ENCODE measurements at regions not wholly inside any gene's neighbourhood (a gene's known extent, or its start where the extent isn't known, plus 50 kb on each side); places are given as distances from the start of the nearest gene placed in this dataset.

DNA sequence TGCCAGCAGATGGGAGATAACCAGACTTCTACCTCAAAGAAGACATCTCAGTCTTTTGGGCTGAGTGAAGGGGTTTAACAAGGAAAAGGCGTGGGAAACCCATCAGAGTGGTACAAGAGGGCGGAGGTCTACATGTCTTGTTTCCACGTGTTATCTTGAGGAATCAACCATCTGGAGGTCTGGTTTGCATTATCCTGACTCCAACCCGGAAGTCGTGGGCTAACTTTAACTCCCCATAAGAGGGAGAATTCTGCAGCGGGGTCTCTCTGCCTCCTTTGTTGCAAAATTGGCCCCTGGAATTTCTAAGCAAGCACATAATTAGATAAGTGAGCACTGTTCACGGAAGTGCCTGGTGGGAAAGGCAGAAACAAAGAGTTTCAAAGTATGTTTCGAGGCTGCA lies 398.7 kb upstream of the C16orf82 start:
- ATAC-seq (ENCODE audit: low FRiP score) = no peak
- TF ChIP-seq, protein P1, sequence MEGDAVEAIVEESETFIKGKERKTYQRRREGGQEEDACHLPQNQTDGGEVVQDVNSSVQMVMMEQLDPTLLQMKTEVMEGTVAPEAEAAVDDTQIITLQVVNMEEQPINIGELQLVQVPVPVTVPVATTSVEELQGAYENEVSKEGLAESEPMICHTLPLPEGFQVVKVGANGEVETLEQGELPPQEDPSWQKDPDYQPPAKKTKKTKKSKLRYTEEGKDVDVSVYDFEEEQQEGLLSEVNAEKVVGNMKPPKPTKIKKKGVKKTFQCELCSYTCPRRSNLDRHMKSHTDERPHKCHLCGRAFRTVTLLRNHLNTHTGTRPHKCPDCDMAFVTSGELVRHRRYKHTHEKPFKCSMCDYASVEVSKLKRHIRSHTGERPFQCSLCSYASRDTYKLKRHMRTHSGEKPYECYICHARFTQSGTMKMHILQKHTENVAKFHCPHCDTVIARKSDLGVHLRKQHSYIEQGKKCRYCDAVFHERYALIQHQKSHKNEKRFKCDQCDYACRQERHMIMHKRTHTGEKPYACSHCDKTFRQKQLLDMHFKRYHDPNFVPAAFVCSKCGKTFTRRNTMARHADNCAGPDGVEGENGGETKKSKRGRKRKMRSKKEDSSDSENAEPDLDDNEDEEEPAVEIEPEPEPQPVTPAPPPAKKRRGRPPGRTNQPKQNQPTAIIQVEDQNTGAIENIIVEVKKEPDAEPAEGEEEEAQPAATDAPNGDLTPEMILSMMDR (IDR thresholded peaks at IDR 0.05) = no peak
- no peak for DNase-seq (ENCODE audit: low spot score)

DNA sequence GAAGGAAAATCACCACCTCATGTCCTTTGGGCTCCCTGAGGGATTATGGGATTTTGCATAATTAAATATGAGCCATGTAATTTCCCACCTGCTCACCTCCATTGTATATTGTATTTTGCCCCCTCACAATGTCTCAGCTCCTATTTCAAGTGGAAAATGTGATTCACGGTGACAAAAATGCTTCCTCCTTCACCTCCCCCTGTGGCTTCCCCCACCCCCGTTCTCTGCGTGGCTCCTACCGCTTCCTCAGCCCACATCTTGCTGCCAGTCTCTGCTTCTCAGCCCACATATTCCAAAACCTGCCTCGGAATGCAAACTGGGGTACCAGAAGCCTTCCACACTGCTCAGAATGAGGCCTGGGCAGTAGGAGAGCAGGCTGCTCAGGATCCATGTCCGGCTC lies 394.5 kb upstream of the C16orf82 start:
- TF ChIP-seq, protein P1 (IDR thresholded peaks at IDR 0.05) = no peak
- DNase-seq (ENCODE audit: low spot score) (no peak), ATAC-seq (ENCODE audit: low FRiP score) (no peak)

DNA sequence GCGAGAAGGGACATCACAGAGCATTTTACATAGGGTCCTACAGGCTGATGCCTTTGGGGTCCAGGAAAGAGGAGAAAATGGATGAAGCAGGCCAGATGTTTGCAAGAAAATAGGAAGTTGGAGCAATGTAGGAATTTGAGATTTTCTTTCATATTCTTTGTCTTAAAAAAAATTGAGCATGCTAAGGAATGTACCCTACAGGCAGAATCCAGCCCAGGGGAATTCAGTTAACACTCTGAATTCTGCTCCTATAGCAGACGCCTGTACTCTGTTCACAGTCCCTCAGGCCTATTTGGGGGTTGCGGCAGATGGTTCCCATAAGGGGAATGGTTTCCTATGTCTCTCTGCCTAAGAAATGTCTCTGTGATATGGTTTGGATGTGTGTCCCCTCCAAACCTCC lies 393.7 kb upstream of the C16orf82 start:
- DNase-seq (ENCODE audit: low spot score) = no peak
- TF ChIP-seq, protein P1 (IDR thresholded peaks at IDR 0.05) = no peak
- no peak for ATAC-seq (ENCODE audit: low FRiP score)

DNA sequence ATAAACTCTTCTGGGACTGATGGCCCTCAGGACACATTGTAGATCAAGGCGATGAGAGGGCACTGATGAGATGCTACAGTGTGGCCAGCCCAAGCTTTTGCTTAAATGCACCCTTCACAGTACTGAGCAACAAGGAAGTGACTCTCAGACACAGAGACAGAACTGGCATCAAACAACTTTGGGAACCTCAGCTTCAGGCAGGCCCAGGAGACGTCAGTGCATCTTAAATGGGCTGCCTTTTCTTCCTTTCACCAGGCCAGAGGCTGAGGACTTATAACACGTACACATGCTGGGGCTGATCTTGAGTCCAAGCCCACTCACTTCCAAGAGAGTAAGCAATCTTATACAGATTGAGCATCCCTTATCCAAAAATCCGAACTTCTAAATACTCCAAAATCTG lies 386.1 kb upstream of the C16orf82 start:
- no peak for DNase-seq (ENCODE audit: low spot score)
- TF ChIP-seq, protein P1 (IDR thresholded peaks at IDR 0.05) = no peak
- no peak for ATAC-seq (ENCODE audit: low FRiP score)

DNA sequence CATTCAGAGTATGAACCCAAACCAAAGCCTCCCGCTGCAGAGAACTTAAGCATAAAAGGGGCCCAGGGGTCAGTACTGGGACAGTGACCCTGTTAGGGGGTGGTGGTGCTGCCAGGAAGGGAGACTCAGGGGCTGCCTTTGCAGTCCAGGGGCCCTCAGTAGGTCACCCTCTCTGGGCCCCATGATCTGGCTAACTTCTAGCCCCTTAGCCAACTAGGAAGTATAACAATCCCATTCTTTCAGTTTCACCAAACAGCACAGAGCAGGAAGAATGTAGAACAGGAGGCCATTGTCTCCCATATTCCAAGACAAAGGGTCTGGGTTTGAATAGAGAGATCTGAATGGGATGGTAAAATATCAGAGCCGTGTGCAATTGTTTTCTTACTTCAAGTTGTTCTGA lies 378.6 kb upstream of the C16orf82 start:
- TF ChIP-seq, protein P1 (IDR thresholded peaks at IDR 0.05) = no peak
- ATAC-seq (ENCODE audit: low FRiP score) (no peak), DNase-seq (ENCODE audit: low spot score) (no peak)

DNA sequence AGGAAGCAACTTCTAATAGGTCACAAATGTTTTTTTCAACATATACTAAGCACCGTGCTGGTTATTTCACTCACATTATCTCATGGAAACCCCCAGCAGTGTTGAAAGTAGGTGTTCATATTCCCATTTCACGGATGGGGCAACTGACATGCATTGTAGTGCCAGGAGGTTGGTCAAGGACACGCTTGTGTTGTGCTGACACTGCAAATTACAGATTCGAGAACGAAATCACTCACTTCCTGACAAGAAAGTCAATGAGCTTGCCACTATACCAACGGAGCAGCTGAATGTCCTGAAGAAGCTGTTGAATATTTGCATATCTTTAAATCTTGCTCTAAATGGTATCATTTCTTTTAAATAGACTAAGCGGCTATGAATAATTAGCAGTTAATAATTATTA lies 378.0 kb upstream of the C16orf82 start:
- TF ChIP-seq, protein P1 (IDR thresholded peaks at IDR 0.05) = no peak
- no peak for DNase-seq (ENCODE audit: low spot score)
- ATAC-seq (ENCODE audit: low FRiP score) = no peak

DNA sequence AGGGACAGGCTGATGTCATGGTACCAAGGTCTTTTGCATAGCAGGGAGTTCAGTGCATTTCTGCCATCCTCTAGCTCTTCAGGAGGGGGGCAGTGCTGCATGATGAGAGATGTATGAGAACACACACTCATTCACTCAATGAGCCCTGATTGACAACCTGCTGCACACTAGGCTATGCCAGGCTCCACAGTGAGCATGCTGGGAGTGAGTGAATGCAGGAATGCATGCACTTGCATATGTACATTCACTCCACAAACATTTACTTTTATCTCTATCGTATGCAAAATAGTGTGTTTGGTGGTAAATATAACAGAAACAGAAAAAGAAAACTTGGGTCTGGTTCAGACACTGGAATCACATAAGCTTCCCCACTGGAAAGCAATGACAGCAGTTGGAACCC lies 374.1 kb upstream of the C16orf82 start:
- no peak for ATAC-seq (ENCODE audit: low FRiP score)
- TF ChIP-seq, protein P1 (IDR thresholded peaks at IDR 0.05) = no peak
- DNase-seq (ENCODE audit: low spot score) = no peak

Data from omental fat pad (tissue), 3 donors.